HG02938 (cell line): ENCODE measurements at regions not wholly inside any gene's neighbourhood (a gene's known extent, or its start where the extent isn't known, plus 50 kb on each side); places are given as distances from the start of the nearest gene placed in this dataset.
"Not testable (repeated sequence)": the region's sequence is repeated elsewhere in the genome, so short reads cannot be mapped to it uniquely, and the experiment has no call there.

ENCODE experiments used
- ATAC-seq: cut with Tn5 transposase; IDR thresholded peaks from one replicate; pipeline ENCODE4 v1.9.1; 2021; ENCODE audit warnings: mild to moderate bottlenecking, moderate library complexity; ENCODE audit not compliant: unreplicated experiment

GRCh38 chr1:243074224-243074623 is 180.9 kb downstream of the CEP170 start:
- ATAC-seq, result not testable (repeated sequence)

- not testable (repeated sequence) for ATAC-seq
These were observed 188.0 kb downstream of the CEP170 start for GRCh38 chr1:243067056-243067455.

GRCh38 chr1:243061965-243062364 is 193.1 kb downstream of the CEP170 start:
- ATAC-seq, result not testable (repeated sequence)

- not testable (repeated sequence) for ATAC-seq
These were observed 199.6 kb downstream of the CEP170 start for GRCh38 chr1:243055510-243055909.

- not testable (repeated sequence) for ATAC-seq
These were observed 200.0 kb downstream of the CEP170 start for GRCh38 chr1:243055091-243055490.

- ATAC-seq, result not testable (repeated sequence)
These were observed 200.4 kb downstream of the CEP170 start for GRCh38 chr1:243054681-243055080.

- ATAC-seq, result not testable (repeated sequence)
These were observed 202.0 kb downstream of the CEP170 start for GRCh38 chr1:243053048-243053447.

GRCh38 chr1:243050613-243051012 is 204.5 kb downstream of the CEP170 start:
- ATAC-seq, result not testable (repeated sequence)

- not testable (repeated sequence) for ATAC-seq
These were observed 205.4 kb downstream of the CEP170 start for GRCh38 chr1:243049716-243050115.

- ATAC-seq, result not testable (repeated sequence)
These were observed 233.7 kb downstream of the CEP170 start for GRCh38 chr1:243021365-243021764.

- not testable (repeated sequence) for ATAC-seq
These were observed 235.9 kb downstream of the CEP170 start for GRCh38 chr1:243019030-243019635.

- not testable (repeated sequence) for ATAC-seq
These were observed 244.4 kb downstream of the CEP170 start for GRCh38 chr1:243010719-243011118.

- not testable (repeated sequence) for ATAC-seq
These were observed 254.1 kb downstream of the CEP170 start for GRCh38 chr1:243001003-243001402.

- not testable (repeated sequence) for ATAC-seq
These were observed 262.3 kb downstream of the CEP170 start for GRCh38 chr1:242992776-242993175.

- not testable (repeated sequence) for ATAC-seq
These were observed 270.0 kb downstream of the CEP170 start for GRCh38 chr1:242985096-242985495.

- ATAC-seq, result not testable (repeated sequence)
These were observed 281.7 kb downstream of the CEP170 start for GRCh38 chr1:242973341-242973740.

GRCh38 chr1:242966892-242967291 is 288.2 kb downstream of the CEP170 start:
- ATAC-seq, result no peak

GRCh38 chr1:242959397-242959796 is 295.7 kb downstream of the CEP170 start:
- ATAC-seq, result not testable (repeated sequence)

GRCh38 chr1:242954945-242955344 is 300.1 kb downstream of the CEP170 start:
- not testable (repeated sequence) for ATAC-seq

- ATAC-seq, result no peak
These were observed 308.9 kb downstream of the CEP170 start for GRCh38 chr1:242946206-242946605.

- not testable (repeated sequence) for ATAC-seq
These were observed 318.4 kb downstream of the CEP170 start for GRCh38 chr1:242936725-242937124.

GRCh38 chr1:242924717-242925116 is 330.4 kb downstream of the CEP170 start:
- ATAC-seq, result not testable (repeated sequence)

GRCh38 chr1:242923603-242924002 is 331.5 kb downstream of the CEP170 start:
- ATAC-seq, result not testable (repeated sequence)
